NT2/D1 (cell line): ENCODE measurements at regions not wholly inside any gene's neighbourhood (a gene's known extent, or its start where the extent isn't known, plus 50 kb on each side); places are given as distances from the start of the nearest gene placed in this dataset.

Experiments used
- SUZ12 ChIP-seq: IDR thresholded peaks from 2 replicates; pipeline ENCODE4 v1.6.1; 2011; ENCODE audit not compliant: insufficient read length, insufficient read depth; ENCODE audit errors: extremely low read depth
- YY1 ChIP-seq: IDR thresholded peaks from 2 replicates; pipeline ENCODE4 v1.6.1; 2011; ENCODE audit not compliant: insufficient read length, insufficient read depth

- no peak for TF ChIP-seq SUZ12
- TF ChIP-seq YY1, result no peak
Measured at GRCh38 chr9:87382900-87383299, 114.8 kb upstream of the DAPK1 start.
